ENCODE measurements at regions not wholly inside any gene's neighbourhood (a gene's known extent, or its start where the extent isn't known, plus 50 kb on each side); places are given as distances from the start of the nearest gene placed in this dataset.

- TF ChIP-seq CTCF (conservative IDR thresholded peaks at IDR 0.05; ENCODE audit: low read length) (no peak), EZH2phosphoT487 (IDR thresholded peaks at IDR 0.05; ENCODE audit: borderline replicate concordance) (no peak)
Measured at GRCh38 chr10:44043646-44044375, 341.1 kb downstream of the CXCL12 start.
